ENCODE measurements at regions not wholly inside any gene's neighbourhood (a gene's known extent, or its start where the extent isn't known, plus 50 kb on each side); places are given as distances from the start of the nearest gene placed in this dataset.

DNA sequence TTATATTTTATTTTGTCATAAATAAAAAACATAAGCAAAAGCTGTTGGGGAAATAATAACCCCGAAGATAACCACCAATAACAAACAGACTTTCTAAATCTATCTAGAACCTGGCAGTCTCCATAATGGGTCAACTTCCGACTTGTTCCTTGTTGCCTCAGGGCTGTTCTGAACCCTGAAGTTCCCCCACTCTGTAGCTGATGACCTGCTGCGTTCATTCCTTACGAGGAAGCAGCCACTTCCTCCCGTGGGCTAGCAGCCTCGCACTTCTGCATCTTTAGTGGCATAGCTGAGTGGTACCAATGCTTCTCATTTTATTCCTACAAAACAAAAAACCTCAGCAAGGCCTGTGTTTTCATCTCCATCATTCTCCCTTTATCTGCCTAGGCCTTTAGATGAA, 103.0 kb downstream of the PLEKHG1 start:
- TF ChIP-seq ZBTB7A (IDR thresholded peaks at IDR 0.05; ENCODE audit: low read depth) (no peak), TEAD4 (IDR thresholded peaks at IDR 0.05) (no peak)

DNA sequence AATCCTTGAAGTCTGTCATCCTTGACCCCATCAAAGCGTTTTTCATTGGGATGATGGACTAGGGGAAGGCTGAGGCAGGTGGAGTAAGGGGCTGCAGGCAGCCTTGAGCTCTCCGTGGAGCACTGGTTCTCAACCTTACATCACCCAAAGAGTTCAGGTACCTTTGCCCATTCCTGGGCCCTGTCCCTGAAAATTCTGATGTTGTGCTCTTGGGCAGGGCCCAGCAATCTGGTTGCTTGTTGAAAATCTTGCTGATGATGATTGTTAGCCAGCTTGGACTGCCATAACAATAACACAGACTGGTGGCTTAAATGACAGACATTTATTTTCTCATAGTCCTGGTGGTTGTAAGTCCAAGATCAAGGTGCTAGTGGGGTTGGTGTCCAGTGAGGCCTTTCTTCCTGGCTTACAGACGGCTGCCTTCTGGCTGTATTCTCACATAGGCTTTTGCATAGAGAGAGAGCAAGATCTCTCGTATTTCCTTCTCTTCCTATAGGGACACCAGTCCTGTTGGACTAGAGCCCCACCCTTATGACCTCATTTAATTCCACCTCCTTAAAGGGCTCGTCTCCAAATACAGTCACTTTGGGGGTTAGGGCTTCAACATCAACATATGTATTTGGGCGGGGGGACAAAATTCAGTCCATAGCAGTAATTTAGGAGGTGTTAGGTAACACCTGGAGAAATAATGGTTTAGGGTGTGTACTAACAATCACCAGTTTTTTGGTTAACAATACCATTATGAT, 104.9 kb downstream of the PLEKHG1 start:
- TF ChIP-seq NFIC (IDR thresholded peaks at IDR 0.05) (0 out of 2 replicates have a peak, but pooled peaks have one; percentile 8), TCF12 (IDR thresholded peaks at IDR 0.05; ENCODE audit: low read depth) (no peak), EP300 (IDR thresholded peaks at IDR 0.05; ENCODE audit: borderline replicate concordance) (no peak), TEAD4 (IDR thresholded peaks at IDR 0.05) (no peak)
- TF ChIP-seq, protein P1, sequence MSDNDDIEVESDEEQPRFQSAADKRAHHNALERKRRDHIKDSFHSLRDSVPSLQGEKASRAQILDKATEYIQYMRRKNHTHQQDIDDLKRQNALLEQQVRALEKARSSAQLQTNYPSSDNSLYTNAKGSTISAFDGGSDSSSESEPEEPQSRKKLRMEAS (IDR thresholded peaks at IDR 0.05) = peak; percentile 60; the same call in 1 of the 2 replicates

DNA sequence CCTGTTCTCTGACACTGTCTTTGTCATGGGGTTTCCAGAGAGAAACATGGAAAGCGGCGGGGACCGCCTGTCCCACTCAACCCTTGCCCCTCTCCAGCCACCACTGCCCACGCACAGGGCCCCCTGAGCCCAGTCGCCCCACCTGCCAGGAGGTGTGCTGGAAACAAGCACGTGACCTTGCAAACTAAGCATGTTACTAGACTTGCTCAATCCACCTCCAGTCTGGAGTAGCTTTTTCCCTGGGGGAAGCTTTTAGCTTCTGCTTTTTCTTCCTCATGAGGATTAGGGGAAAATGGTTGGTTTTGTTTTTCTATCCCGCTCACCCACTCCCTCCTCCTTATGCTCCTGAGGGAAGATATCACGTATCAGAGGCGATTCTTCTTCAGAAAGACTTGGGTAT, 105.7 kb downstream of the PLEKHG1 start:
- TF ChIP-seq, protein P2, sequence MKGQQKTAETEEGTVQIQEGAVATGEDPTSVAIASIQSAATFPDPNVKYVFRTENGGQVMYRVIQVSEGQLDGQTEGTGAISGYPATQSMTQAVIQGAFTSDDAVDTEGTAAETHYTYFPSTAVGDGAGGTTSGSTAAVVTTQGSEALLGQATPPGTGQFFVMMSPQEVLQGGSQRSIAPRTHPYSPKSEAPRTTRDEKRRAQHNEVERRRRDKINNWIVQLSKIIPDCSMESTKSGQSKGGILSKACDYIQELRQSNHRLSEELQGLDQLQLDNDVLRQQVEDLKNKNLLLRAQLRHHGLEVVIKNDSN (IDR thresholded peaks at IDR 0.05) = peak; percentile 36; the same call in 1 of the 2 replicates
- TF ChIP-seq, protein P1 (IDR thresholded peaks at IDR 0.05) = no peak

DNA sequence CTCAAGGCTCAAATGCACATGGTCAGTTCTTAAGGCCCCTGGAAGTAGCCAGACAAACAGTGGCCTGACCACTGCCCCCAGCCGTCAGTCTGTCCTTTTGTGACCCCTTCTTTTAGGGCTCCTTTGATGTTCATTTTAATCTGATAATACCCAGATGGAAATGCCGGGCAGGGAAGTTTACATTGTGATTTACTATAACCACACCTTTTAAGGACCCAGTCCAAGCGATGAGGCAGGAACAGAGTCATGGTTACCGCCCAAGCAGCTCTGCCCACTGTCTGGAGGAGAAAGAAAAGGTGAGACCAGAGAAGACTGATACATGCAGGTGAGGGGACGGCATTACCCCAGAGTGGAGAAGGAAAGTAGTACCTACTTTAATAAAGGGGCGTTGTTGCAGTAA, 110.6 kb downstream of the PLEKHG1 start:
- TF ChIP-seq EP300 (IDR thresholded peaks at IDR 0.05; ENCODE audit: borderline replicate concordance) = no peak
- peak; percentile 32; the same call in 1 of the 2 replicates for TF ChIP-seq NFIC (IDR thresholded peaks at IDR 0.05)
- TF ChIP-seq CEBPB (IDR thresholded peaks at IDR 0.05) = peak; percentile 68
- no peak for TF ChIP-seq EGR1 (IDR thresholded peaks at IDR 0.05)

DNA sequence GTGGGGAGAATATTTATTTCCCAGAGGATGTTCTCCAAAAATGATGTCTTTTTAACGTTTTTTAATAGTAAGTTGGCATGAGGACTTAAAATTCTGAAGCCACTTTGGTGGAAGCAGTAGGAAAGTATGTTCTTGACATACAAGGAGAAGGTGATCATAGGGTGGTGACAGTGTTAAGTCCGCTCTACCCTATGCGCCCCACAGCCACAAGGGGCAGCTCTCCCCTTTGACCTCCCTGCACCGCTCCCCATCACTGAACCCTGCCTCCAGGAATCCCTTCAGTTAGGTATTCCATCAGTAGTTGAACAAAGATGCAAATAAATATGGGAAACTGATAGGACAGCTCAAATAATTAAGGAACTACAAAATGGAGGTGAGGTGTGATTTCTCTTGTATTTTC, 111.4 kb downstream of the PLEKHG1 start:
- no peak for TF ChIP-seq NFIC (IDR thresholded peaks at IDR 0.05)
- no peak for TF ChIP-seq TEAD4 (IDR thresholded peaks at IDR 0.05)
- TF ChIP-seq, protein P3, sequence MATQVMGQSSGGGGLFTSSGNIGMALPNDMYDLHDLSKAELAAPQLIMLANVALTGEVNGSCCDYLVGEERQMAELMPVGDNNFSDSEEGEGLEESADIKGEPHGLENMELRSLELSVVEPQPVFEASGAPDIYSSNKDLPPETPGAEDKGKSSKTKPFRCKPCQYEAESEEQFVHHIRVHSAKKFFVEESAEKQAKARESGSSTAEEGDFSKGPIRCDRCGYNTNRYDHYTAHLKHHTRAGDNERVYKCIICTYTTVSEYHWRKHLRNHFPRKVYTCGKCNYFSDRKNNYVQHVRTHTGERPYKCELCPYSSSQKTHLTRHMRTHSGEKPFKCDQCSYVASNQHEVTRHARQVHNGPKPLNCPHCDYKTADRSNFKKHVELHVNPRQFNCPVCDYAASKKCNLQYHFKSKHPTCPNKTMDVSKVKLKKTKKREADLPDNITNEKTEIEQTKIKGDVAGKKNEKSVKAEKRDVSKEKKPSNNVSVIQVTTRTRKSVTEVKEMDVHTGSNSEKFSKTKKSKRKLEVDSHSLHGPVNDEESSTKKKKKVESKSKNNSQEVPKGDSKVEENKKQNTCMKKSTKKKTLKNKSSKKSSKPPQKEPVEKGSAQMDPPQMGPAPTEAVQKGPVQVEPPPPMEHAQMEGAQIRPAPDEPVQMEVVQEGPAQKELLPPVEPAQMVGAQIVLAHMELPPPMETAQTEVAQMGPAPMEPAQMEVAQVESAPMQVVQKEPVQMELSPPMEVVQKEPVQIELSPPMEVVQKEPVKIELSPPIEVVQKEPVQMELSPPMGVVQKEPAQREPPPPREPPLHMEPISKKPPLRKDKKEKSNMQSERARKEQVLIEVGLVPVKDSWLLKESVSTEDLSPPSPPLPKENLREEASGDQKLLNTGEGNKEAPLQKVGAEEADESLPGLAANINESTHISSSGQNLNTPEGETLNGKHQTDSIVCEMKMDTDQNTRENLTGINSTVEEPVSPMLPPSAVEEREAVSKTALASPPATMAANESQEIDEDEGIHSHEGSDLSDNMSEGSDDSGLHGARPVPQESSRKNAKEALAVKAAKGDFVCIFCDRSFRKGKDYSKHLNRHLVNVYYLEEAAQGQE (IDR thresholded peaks at IDR 0.05; ENCODE audit: low read depth) = no peak
- no peak for TF ChIP-seq CREB1 (IDR thresholded peaks at IDR 0.05; ENCODE audit: low read depth)
- no peak for TF ChIP-seq TAF1 (IDR thresholded peaks at IDR 0.05; ENCODE audit: low read depth)
- TF ChIP-seq EP300 (IDR thresholded peaks at IDR 0.05; ENCODE audit: borderline replicate concordance) = no peak
- TF ChIP-seq, protein P2 (IDR thresholded peaks at IDR 0.05) = no peak
- no peak for TF ChIP-seq EGR1 (IDR thresholded peaks at IDR 0.05)

DNA sequence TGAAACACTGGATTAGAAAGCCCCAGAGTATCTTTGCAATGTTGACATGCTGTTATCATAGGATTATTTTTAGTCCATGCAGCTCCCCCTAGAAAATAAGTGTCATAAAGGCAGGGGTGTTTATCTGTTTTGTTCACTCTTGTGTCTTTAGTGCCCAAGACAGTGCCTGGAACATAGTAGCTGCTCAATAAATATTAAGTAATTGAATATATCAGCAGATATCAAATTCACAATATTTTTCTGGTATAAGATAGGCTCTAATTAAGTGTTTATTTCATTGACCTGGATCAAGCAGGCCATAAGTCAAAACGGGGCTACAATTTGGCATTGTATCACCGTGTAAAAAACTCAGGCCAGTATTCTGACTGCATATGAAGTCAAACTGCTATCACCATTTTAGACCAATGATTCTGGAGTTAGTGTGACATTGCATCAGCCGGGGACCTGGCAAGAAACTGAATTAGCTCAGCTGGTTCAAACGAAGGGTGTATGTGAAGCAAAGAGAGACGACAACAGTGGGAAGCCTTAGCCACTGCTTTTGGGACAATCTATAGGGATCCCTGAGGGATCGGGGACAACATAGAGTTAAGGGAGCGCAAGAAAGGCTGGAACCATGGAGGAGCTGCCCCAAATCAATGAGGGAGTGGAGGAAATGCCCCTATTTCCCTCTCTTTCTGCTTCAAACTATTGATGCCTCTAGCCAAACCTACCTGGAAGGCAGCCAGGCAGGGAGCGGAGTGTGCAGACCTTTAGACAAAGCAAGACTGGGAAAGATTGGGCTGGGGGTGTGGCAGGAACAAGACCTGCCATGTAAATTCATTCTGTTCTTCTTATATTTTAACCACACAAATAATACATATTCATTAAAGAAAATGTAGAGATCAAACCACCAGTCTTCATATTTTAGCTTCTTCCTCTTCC, 112.2 kb downstream of the PLEKHG1 start:
- TF ChIP-seq, protein P2 (IDR thresholded peaks at IDR 0.05) = no peak
- no peak for TF ChIP-seq RAD21 (IDR thresholded peaks at IDR 0.05; ENCODE audit: low read depth)
- TF ChIP-seq CEBPB (IDR thresholded peaks at IDR 0.05) = peak; percentile 35; the same call in 1 of the 2 replicates
- peak; percentile 72 for TF ChIP-seq NFIC (IDR thresholded peaks at IDR 0.05)

DNA sequence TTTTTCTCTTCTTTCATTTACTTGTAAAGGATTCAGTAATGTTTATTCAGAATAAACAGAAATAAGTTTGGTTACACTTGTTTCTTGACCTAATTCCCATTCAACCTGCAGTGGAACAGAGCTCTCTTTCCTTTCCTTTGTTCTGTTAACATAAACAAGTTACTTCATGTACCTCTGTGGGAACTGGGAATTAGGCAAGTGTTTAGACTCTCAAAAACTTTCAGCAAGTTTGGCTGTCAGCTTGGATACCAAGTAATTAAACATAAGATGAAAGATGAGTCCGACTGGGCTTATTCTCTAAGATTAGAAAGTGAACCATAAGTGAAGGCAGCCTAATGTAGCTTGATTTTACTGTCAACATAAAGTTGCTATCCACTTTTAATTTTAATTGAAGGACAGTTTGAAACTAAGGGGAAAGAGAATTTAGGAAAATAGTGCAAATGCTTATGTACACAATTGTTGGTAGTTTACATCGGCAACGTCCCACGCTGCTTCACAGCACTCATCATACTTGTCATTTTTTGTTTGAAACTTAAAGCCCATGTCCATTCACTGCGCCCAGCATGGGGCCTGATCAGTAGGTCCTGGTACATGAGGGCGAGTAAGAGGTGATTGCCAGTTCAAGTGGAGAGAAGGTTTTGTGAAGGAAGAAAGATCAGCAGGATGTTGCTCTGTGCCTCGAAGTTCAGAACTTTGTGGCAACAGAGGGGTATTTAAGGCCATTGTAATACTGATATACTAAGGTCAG, 113.0 kb downstream of the PLEKHG1 start:
- no peak for TF ChIP-seq ZBTB7A (IDR thresholded peaks at IDR 0.05; ENCODE audit: low read depth)
- TF ChIP-seq TCF12 (IDR thresholded peaks at IDR 0.05; ENCODE audit: low read depth) = peak; percentile 86
- TF ChIP-seq FOXM1 (IDR thresholded peaks at IDR 0.05; ENCODE audit: borderline replicate concordance, low read depth) = peak; percentile 79; the same call in 1 of the 2 replicates
- TF ChIP-seq, protein P1 (IDR thresholded peaks at IDR 0.05) = peak; percentile 76
- TF ChIP-seq NFIC (IDR thresholded peaks at IDR 0.05) = peak; percentile 66
- peak; percentile 87 for TF ChIP-seq TEAD4 (IDR thresholded peaks at IDR 0.05)
- TF ChIP-seq, protein P2 (IDR thresholded peaks at IDR 0.05) = no peak
- TF ChIP-seq EP300 (IDR thresholded peaks at IDR 0.05; ENCODE audit: borderline replicate concordance) = peak; percentile 90
- no peak for TF ChIP-seq YY1 (IDR thresholded peaks at IDR 0.05; ENCODE audit: low read depth)
- TF ChIP-seq CREB1 (IDR thresholded peaks at IDR 0.05; ENCODE audit: low read depth) = no peak
- no peak; the same call in 1 of the 2 replicates for TF ChIP-seq CEBPB (IDR thresholded peaks at IDR 0.05)
- no peak for TF ChIP-seq TAF1 (IDR thresholded peaks at IDR 0.05; ENCODE audit: low read depth)
- TF ChIP-seq RAD21 (IDR thresholded peaks at IDR 0.05; ENCODE audit: low read depth) = no peak
- TF ChIP-seq, protein P3 (IDR thresholded peaks at IDR 0.05; ENCODE audit: low read depth) = no peak
- TF ChIP-seq EGR1 (IDR thresholded peaks at IDR 0.05) = no peak
